Lung (tissue), 11 donors: ENCODE measurements at regions not wholly inside any gene's neighbourhood (a gene's known extent, or its start where the extent isn't known, plus 50 kb on each side); places are given as distances from the start of the nearest gene placed in this dataset.

Experiments used
- ATAC-seq: fragments of 200-7000 bp; cut with Tn5 transposase; one replicate; pipeline ENCODE4 v1.9.1; 2020; ENCODE audit warnings: moderate number of reproducible peaks; ENCODE audit not compliant: insufficient read depth, low FRiP score
- DNase-seq, 3 donors: peaks; one replicate each; pipeline ENCODE4 v3.0.0-alpha.2; 2013 to 2017
- H3K27ac ChIP-seq, 2 donors: one replicate each; pipeline ENCODE4 v1.5.1; 2013; ENCODE audit warnings: mild to moderate bottlenecking in 2 of 2, moderate library complexity in 2 of 2, control low read depth in 1 of 2, inconsistent platforms in 1 of 2, low read depth in 1 of 2, low read length in 1 of 2
- H3K27me3 ChIP-seq, 3 donors: one replicate each; pipeline ENCODE4 v1.5.1; 2013; ENCODE audit warnings: low read length in 2 of 3; ENCODE audit not compliant: control insufficient read depth in 3 of 3, insufficient read depth in 3 of 3
- H3K36me3 ChIP-seq, 4 donors: one replicate each; pipeline ENCODE4 v1.5.1; 2013; ENCODE audit warnings: low read length in 4 of 4, mild to moderate bottlenecking in 1 of 4, moderate library complexity in 1 of 4; ENCODE audit not compliant: control insufficient read depth in 4 of 4, insufficient read depth in 4 of 4
- H3K4me1 ChIP-seq, 5 donors: one replicate each; pipeline ENCODE4 v1.5.1; 2013; ENCODE audit warnings: low read length in 5 of 5, mild to moderate bottlenecking in 2 of 5, moderate library complexity in 1 of 5; ENCODE audit not compliant: control insufficient read depth in 5 of 5, insufficient read depth in 5 of 5
- H3K4me3 ChIP-seq: one replicate; pipeline ENCODE4 v1.5.1; 2013; ENCODE audit warnings: mild to moderate bottlenecking, control low read depth, moderate library complexity
- H3K9ac ChIP-seq, 2 donors: one replicate each; pipeline ENCODE4 v1.5.1; 2013; ENCODE audit warnings: low read length in 2 of 2, control low read depth in 1 of 2; ENCODE audit not compliant: insufficient read depth in 1 of 2
- H3K9me3 ChIP-seq, 4 donors: one replicate each; pipeline ENCODE4 v1.5.1; 2013; ENCODE audit warnings: low read length in 3 of 4, mild to moderate bottlenecking in 1 of 4, moderate library complexity in 1 of 4; ENCODE audit not compliant: control insufficient read depth in 4 of 4, insufficient read depth in 3 of 4
- CTCF ChIP-seq: IDR thresholded peaks from 2 replicates; pipeline ENCODE4 v1.5.1; 2012; ENCODE audit warnings: mild to moderate bottlenecking; ENCODE audit errors: control extremely low read depth, extremely low read depth
- WGBS, 2 donors: extraction: QIAGEN DNeasy Blood & Tissue Kit; methylation state at CpG; one replicate each; pipeline ENCODE4 v1.1.7; 2013; 5-methylcytosine and 5-hydroxymethylcytosine counted together
- donor health status: control.
- donor health status: control.
- donor health status: Bipolar disorder and iron deficiency.
- donor health status: healthy.
- donor health status: DM: yes; HTN: yes; CAD: no.

GRCh38 chr15:94736236-94736635 is 504.9 kb downstream of the MCTP2 start:
- Histone ChIP-seq H3K36me3 (no peaks in the 10 kb centered on the region), H3K4me3 (no peak overlapping the region), H3K27me3 (no peaks in the 10 kb centered on the region), H3K4me1 (peaks cover 0 to 9% (median 0%) of the 10 kb centered on the region in 5 donors), H3K9ac (no peak overlapping the region), H3K9me3 (no peaks in the 10 kb centered on the region), H3K27ac (no peak overlapping the region)
- TF ChIP-seq CTCF = no peak
- peak in 2 of 3 donors; percentile 64 to 85 for DNase-seq
- ATAC-seq = no peak

- ATAC-seq = no peak
- TF ChIP-seq CTCF = no peak
- H3K27me3 ChIP-seq = no peaks in the 10 kb centered on the region
- H3K36me3 ChIP-seq = no peaks in the 10 kb centered on the region
- peaks cover 0 to 12% (median 3%) of the 10 kb centered on the region in 5 donors for H3K4me1 ChIP-seq
- no peak overlapping the region for H3K4me3 ChIP-seq
- DNase-seq = no peak
- H3K27ac ChIP-seq = no peak overlapping the region
- peaks cover 0 to 1% (median 0%) of the 10 kb centered on the region in 4 donors for H3K9me3 ChIP-seq
- WGBS, 2 donors = 88 to 94% methylated on average over 3 of the region's 3 CpGs
- H3K9ac ChIP-seq = no peak overlapping the region
Observed at GRCh38 chr15:94739639-94740038, 508.3 kb downstream of the MCTP2 start.

- DNase-seq = no peak
- no peak for TF ChIP-seq CTCF
- no peak overlapping the region for H3K4me3 ChIP-seq
- no peaks in the 10 kb centered on the region for H3K27me3 ChIP-seq
- H3K4me1 ChIP-seq = peaks cover 0 to 12% (median 3%) of the 10 kb centered on the region in 5 donors
- no peaks in the 10 kb centered on the region for H3K36me3 ChIP-seq
- ATAC-seq = no peak
- H3K9me3 ChIP-seq = peaks cover 0 to 1% (median 0%) of the 10 kb centered on the region in 4 donors
- H3K9ac ChIP-seq = no peak overlapping the region
- H3K27ac ChIP-seq = no peak overlapping the region
- 38 to 50% methylated on average over 2 of the region's 2 CpGs for WGBS, 2 donors
Observed at GRCh38 chr15:94740469-94740868, 509.1 kb downstream of the MCTP2 start.

- 36 to 51% methylated on average over 11 of the region's 11 CpGs for WGBS, 2 donors
- H3K9ac ChIP-seq = no peak overlapping the region
- DNase-seq (peak; percentile 18 to 83 (median 72)), ATAC-seq (no peak)
- H3K9me3 ChIP-seq = peaks cover 0 to 1% (median 0%) of the 10 kb centered on the region in 4 donors
- no peak overlapping the region for H3K27ac ChIP-seq
- H3K27me3 ChIP-seq = no peaks in the 10 kb centered on the region
- no peak overlapping the region for H3K4me3 ChIP-seq
- peaks cover 0 to 10% (median 0%) of the 10 kb centered on the region in 5 donors for H3K4me1 ChIP-seq
- H3K36me3 ChIP-seq = no peaks in the 10 kb centered on the region
- no peak for TF ChIP-seq CTCF
Observed at GRCh38 chr15:94743668-94744067, 512.3 kb downstream of the MCTP2 start.
